ENCODE measurements at regions not wholly inside any gene's neighbourhood (a gene's known extent, or its start where the extent isn't known, plus 50 kb on each side); places are given as distances from the start of the nearest gene placed in this dataset.

DNA sequence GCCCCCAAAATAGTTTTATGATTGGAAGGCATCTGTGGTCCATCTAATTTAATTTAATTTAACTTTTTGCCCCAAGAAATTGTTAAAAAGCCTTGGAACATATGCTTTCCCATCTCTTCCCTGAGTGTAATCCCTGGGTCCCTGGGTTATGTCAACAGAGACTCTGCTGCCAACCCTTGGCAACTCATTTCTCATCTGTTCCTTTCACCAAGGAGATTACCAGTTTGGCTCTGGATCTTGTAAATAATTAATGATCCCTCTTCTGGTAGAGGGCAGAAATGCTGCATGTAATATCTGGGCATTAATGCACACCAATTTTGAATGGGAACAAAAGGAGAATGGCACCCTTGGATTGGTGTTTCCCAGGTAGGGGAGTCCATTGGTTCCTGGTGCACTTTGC is 514.2 kb downstream of the CCSER2 start:
- TF ChIP-seq, protein P1, sequence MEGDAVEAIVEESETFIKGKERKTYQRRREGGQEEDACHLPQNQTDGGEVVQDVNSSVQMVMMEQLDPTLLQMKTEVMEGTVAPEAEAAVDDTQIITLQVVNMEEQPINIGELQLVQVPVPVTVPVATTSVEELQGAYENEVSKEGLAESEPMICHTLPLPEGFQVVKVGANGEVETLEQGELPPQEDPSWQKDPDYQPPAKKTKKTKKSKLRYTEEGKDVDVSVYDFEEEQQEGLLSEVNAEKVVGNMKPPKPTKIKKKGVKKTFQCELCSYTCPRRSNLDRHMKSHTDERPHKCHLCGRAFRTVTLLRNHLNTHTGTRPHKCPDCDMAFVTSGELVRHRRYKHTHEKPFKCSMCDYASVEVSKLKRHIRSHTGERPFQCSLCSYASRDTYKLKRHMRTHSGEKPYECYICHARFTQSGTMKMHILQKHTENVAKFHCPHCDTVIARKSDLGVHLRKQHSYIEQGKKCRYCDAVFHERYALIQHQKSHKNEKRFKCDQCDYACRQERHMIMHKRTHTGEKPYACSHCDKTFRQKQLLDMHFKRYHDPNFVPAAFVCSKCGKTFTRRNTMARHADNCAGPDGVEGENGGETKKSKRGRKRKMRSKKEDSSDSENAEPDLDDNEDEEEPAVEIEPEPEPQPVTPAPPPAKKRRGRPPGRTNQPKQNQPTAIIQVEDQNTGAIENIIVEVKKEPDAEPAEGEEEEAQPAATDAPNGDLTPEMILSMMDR (IDR thresholded peaks at IDR 0.05; ENCODE audit: low read depth, low read length), result no peak
- no peak for TF ChIP-seq POLR2A (IDR thresholded peaks at IDR 0.05; ENCODE audit: extremely low read depth, insufficient read length)
